AG04449 (cell line): ENCODE measurements at regions not wholly inside any gene's neighbourhood (a gene's known extent, or its start where the extent isn't known, plus 50 kb on each side); places are given as distances from the start of the nearest gene placed in this dataset.

Source experiments
- CTCF ChIA-PET: fragments of 350-600 bp; formaldehyde crosslinking; extraction: SDS; loops from one replicate; lab custom pipeline; 2021; ENCODE audit warnings: antibody characterized with exemption; lab: Yijun Ruan, JAX
- POLR2A ChIA-PET: fragments of 400-600, 350-600 bp; formaldehyde crosslinking; extraction: SDS; loops from one replicate; lab custom pipeline; 2020; ENCODE audit warnings: antibody characterized with exemption, inconsistent platforms; lab: Yijun Ruan, JAX
- DNase-seq: peaks from one replicate; pipeline ENCODE4 v3.0.0-alpha.2; 2010; ENCODE audit warnings: low read depth, low spot score
- H3K4me3 ChIP-seq: 2 replicates; pipeline ENCODE4 v1.5.1; 2011; ENCODE audit warnings: low read depth, mild to moderate bottlenecking, control low read depth, low read length
- TF ChIP-seq, protein P1 (sequence below): IDR thresholded peaks from one replicate; pipeline ENCODE4 v1.5.1; 2011; ENCODE audit warnings: mild to moderate bottlenecking, moderate library complexity, low read length, control low read depth, inconsistent platforms; ENCODE audit not compliant: insufficient read depth; ENCODE audit errors: missing control alignments

GRCh38 chr15:91622235-91622634, 231.3 kb upstream of the SLCO3A1 start:
- ChIA-PET POLR2A (no interaction called here), CTCF (no interaction called here)
- TF ChIP-seq, protein P1, sequence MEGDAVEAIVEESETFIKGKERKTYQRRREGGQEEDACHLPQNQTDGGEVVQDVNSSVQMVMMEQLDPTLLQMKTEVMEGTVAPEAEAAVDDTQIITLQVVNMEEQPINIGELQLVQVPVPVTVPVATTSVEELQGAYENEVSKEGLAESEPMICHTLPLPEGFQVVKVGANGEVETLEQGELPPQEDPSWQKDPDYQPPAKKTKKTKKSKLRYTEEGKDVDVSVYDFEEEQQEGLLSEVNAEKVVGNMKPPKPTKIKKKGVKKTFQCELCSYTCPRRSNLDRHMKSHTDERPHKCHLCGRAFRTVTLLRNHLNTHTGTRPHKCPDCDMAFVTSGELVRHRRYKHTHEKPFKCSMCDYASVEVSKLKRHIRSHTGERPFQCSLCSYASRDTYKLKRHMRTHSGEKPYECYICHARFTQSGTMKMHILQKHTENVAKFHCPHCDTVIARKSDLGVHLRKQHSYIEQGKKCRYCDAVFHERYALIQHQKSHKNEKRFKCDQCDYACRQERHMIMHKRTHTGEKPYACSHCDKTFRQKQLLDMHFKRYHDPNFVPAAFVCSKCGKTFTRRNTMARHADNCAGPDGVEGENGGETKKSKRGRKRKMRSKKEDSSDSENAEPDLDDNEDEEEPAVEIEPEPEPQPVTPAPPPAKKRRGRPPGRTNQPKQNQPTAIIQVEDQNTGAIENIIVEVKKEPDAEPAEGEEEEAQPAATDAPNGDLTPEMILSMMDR, result no peak

DNA sequence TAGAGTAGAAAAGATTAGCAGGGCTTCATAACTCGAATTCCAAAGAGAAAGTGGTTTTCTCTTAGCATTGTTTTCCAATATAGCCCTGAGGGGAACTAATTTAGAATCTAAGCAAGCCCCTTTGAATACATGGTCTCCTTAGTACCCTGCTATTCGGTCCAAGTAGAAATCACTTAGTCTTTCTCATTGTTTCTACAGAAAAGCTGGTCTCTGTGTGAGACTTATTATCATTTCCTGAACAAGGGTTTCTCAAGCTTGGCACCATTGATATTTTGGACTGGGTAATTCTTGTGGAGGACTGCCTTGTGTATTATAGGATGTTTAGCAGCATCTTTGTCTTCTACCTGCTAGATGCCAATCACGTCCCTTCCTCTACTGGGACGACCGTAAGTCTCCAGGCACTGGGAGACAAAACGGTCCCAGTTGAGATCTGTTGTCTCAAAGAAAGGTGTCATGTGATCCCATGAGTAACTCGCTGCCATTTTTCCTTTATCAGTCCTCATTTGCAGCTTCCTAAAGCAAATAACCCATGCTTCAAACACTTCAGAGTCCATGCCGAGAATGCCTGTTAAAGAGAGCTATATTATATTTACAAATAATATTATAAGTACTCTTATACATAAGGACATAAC, 230.7 kb upstream of the SLCO3A1 start:
- no peak overlapping the region for H3K4me3 ChIP-seq
- TF ChIP-seq, protein P1, result no peak
- DNase-seq, result no peak
- POLR2A ChIA-PET, result no interaction called here
- CTCF ChIA-PET, result no interaction called here

More at GRCh38 chr15:91622235-91622634, 231.3 kb upstream of the SLCO3A1 start:
- DNase-seq, result no peak
- no peak overlapping the region for H3K4me3 ChIP-seq

GRCh38 chr15:91624353-91624968, 229.0 kb upstream of the SLCO3A1 start:
- no peak for DNase-seq
- no peak overlapping the region for H3K4me3 ChIP-seq
- TF ChIP-seq, protein P1, result no peak
- ChIA-PET POLR2A (no interaction called here), CTCF (no interaction called here)

- POLR2A ChIA-PET, result no interaction called here
- DNase-seq, result no peak
- TF ChIP-seq, protein P1, result no peak
- H3K4me3 ChIP-seq, result no peak overlapping the region
- CTCF ChIA-PET, result no interaction called here
Measured at GRCh38 chr15:91625506-91625905, 228.0 kb upstream of the SLCO3A1 start.

GRCh38 chr15:91627473-91628278, 225.8 kb upstream of the SLCO3A1 start:
- TF ChIP-seq, protein P1, result no peak
- ChIA-PET POLR2A (no interaction called here), CTCF (no interaction called here)
- H3K4me3 ChIP-seq, result no peak overlapping the region
- DNase-seq, result no peak

- H3K4me3 ChIP-seq, result no peak overlapping the region
- no peak for DNase-seq
- ChIA-PET CTCF (no interaction called here), POLR2A (no interaction called here)
- TF ChIP-seq, protein P1, result no peak
Measured at GRCh38 chr15:91630090-91630489, 223.4 kb upstream of the SLCO3A1 start.
